Right cardiac atrium (tissue), 5 donors: ENCODE measurements at regions not wholly inside any gene's neighbourhood (a gene's known extent, or its start where the extent isn't known, plus 50 kb on each side); places are given as distances from the start of the nearest gene placed in this dataset.

Experiments used
- ATAC-seq, 2 donors: fragments of 200-7000 bp; cut with Tn5 transposase; one replicate each; pipeline versions ENCODE4 v1.8.0 to v1.9.1; 2020; ENCODE audit warnings: moderate library complexity in 2 of 2, mild to moderate bottlenecking in 1 of 2
- DNase-seq, 3 donors: peaks; one replicate each; pipeline ENCODE4 v3.0.0-alpha.2; 2020
- H3K27ac ChIP-seq: one replicate; pipeline ENCODE4 v1.5.1; 2013; ENCODE audit warnings: mild to moderate bottlenecking, low read length, control low read depth, moderate library complexity
- H3K27me3 ChIP-seq: one replicate; pipeline ENCODE4 v1.6.1; 2013; ENCODE audit not compliant: control insufficient read depth, insufficient read depth
- H3K4me1 ChIP-seq: one replicate; pipeline ENCODE4 v1.6.1; 2013; ENCODE audit warnings: low read length; ENCODE audit not compliant: control insufficient read depth, insufficient read depth
- H3K4me3 ChIP-seq: one replicate; pipeline ENCODE4 v1.5.1; 2013; ENCODE audit warnings: low read length, control low read depth
- H3K9me3 ChIP-seq: one replicate; pipeline ENCODE4 v1.6.1; 2013; ENCODE audit warnings: low read length; ENCODE audit not compliant: control insufficient read depth
- WGBS: extraction: QIAGEN DNeasy Blood & Tissue Kit; methylation state at CpG from one replicate; pipeline ENCODE4 v1.1.7; 2013; 5-methylcytosine and 5-hydroxymethylcytosine counted together
- intact Hi-C, 4 donors: fragments of 100-400 bp; cut with DNase I; formaldehyde crosslinking; loops; one replicate each; pipeline versions ENCODE4 v1.11.0 to v1.14.0; 2022 to 2023
- donor health status: healthy with polysubstance abuse.
- donor health status: DM: no; HTN: yes; CAD: no.
- donor health status: DM: no; HTN: no; CAD: no.
- donor health status: DM: no; HTN: yes; CAD: no; lungs with severe emphysema.
- donor health status: DM: yes; HTN: yes; CAD: no.

GRCh38 chr9:7862170-7862569 lies 62.6 kb upstream of the DMAC1 start:
- Histone ChIP-seq H3K9me3 (no peaks in the 10 kb centered on the region), H3K4me1 (no peaks in the 10 kb centered on the region), H3K27me3 (no peaks in the 10 kb centered on the region), H3K4me3 (no peak overlapping the region), H3K27ac (no peak overlapping the region)
- no peak for DNase-seq
- ATAC-seq: no peak
- WGBS: 90% methylated on average over 2 of the region's 2 CpGs
- intact Hi-C loops: no loop called here

GRCh38 chr9:7861086-7861485 lies 61.5 kb upstream of the DMAC1 start:
- WGBS: 59% methylated on average over 2 of the region's 2 CpGs
- intact Hi-C loops: no loop called here
- no peaks in the 10 kb centered on the region for H3K27me3 ChIP-seq
- H3K9me3 ChIP-seq: no peaks in the 10 kb centered on the region
- ATAC-seq (no peak), DNase-seq (no peak)
- H3K27ac ChIP-seq: no peak overlapping the region
- no peaks in the 10 kb centered on the region for H3K4me1 ChIP-seq
- H3K4me3 ChIP-seq: no peak overlapping the region

GRCh38 chr9:7860335-7860709 lies 60.7 kb upstream of the DMAC1 start:
- 80% methylated on average over 1 of the region's 1 CpG for WGBS
- DNase-seq (no peak), ATAC-seq (no peak)
- Histone ChIP-seq H3K4me1 (no peaks in the 10 kb centered on the region), H3K27ac (no peak overlapping the region), H3K4me3 (no peak overlapping the region), H3K27me3 (no peaks in the 10 kb centered on the region), H3K9me3 (no peaks in the 10 kb centered on the region)
- intact Hi-C loops: no loop called here

GRCh38 chr9:7859701-7860334 lies 60.2 kb upstream of the DMAC1 start:
- H3K27ac ChIP-seq: no peak overlapping the region
- ATAC-seq: no peak
- H3K4me3 ChIP-seq: no peak overlapping the region
- H3K9me3 ChIP-seq: no peaks in the 10 kb centered on the region
- 70% methylated on average over 3 of the region's 3 CpGs for WGBS
- H3K27me3 ChIP-seq: no peaks in the 10 kb centered on the region
- no peaks in the 10 kb centered on the region for H3K4me1 ChIP-seq
- DNase-seq: no peak
- intact Hi-C loops: no loop called here

GRCh38 chr9:7858166-7858565 lies 58.6 kb upstream of the DMAC1 start:
- no peak for DNase-seq
- 72% methylated on average over 2 of the region's 2 CpGs for WGBS
- no peak overlapping the region for H3K4me3 ChIP-seq
- no peaks in the 10 kb centered on the region for H3K4me1 ChIP-seq
- H3K27ac ChIP-seq: no peak overlapping the region
- no peaks in the 10 kb centered on the region for H3K27me3 ChIP-seq
- no peaks in the 10 kb centered on the region for H3K9me3 ChIP-seq
- no peak for ATAC-seq
- intact Hi-C loops: no loop called here

- intact Hi-C loops: no loop called here
These were observed 55.2 kb upstream of the DMAC1 start for GRCh38 chr9:7854763-7855162.

More at GRCh38 chr9:7854763-7855162, 55.2 kb upstream of the DMAC1 start:
- DNase-seq: no peak
- no peak for ATAC-seq
- WGBS: 77% methylated on average over 4 of the region's 4 CpGs
- Histone ChIP-seq H3K4me3 (no peak overlapping the region), H3K9me3 (no peaks in the 10 kb centered on the region), H3K27ac (no peak overlapping the region), H3K27me3 (no peaks in the 10 kb centered on the region), H3K4me1 (no peaks in the 10 kb centered on the region)
